Osteoblast (primary cell): ENCODE measurements at regions not wholly inside any gene's neighbourhood (a gene's known extent, or its start where the extent isn't known, plus 50 kb on each side); places are given as distances from the start of the nearest gene placed in this dataset.
"Not testable (repeated sequence)": the region's sequence is repeated elsewhere in the genome, so short reads cannot be mapped to it uniquely, and the experiment has no call there.

Experiments
- DNase-seq: peaks from one replicate; pipeline ENCODE4 v3.0.0; 2011; ENCODE audit warnings: low spot score, mixed read lengths; ENCODE audit not compliant: insufficient read length; ENCODE audit errors: missing footprints
- H2AFZ ChIP-seq: 2 replicates; pipeline ENCODE4 v1.6.0; 2011; ENCODE audit warnings: mild to moderate bottlenecking, low read length
- H3K27ac ChIP-seq: 2 replicates; pipeline ENCODE4 v1.5.1; 2011; ENCODE audit warnings: mild to moderate bottlenecking, low read depth, low read length, moderate library complexity
- H3K27me3 ChIP-seq: 2 replicates; pipeline ENCODE4 v1.6.0; 2012; ENCODE audit warnings: mild to moderate bottlenecking, control low read depth, inconsistent platforms, low read length, moderate library complexity; ENCODE audit not compliant: insufficient read depth
- H3K36me3 ChIP-seq: 2 replicates; pipeline ENCODE4 v1.5.1; 2011; ENCODE audit warnings: mild to moderate bottlenecking, low read length, control low read depth, moderate library complexity; ENCODE audit not compliant: insufficient read depth
- H3K4me1 ChIP-seq: 2 replicates; pipeline ENCODE4 v1.5.1; 2011; ENCODE audit warnings: mild to moderate bottlenecking, low read length, control low read depth, moderate library complexity; ENCODE audit not compliant: insufficient read depth
- H3K4me2 ChIP-seq: 2 replicates; pipeline ENCODE4 v1.6.0; 2011; ENCODE audit warnings: mild to moderate bottlenecking, low read length; ENCODE audit not compliant: insufficient read depth
- H3K4me3 ChIP-seq: fragments of 200-600 bp; sonication (generic); 3 replicates; pipeline ENCODE4 v1.5.1; 2012; ENCODE audit warnings: mild to moderate bottlenecking, low read length, inconsistent platforms; ENCODE audit not compliant: insufficient read depth
- H3K79me2 ChIP-seq: 2 replicates; pipeline ENCODE4 v1.6.0; 2012; ENCODE audit warnings: mild to moderate bottlenecking, low read length, control low read depth, inconsistent platforms; ENCODE audit not compliant: insufficient read depth
- H3K9me3 ChIP-seq: 2 replicates; pipeline ENCODE4 v1.5.1; 2011; ENCODE audit warnings: low read depth, low read length, control low read depth
- H4K20me1 ChIP-seq: 2 replicates; pipeline ENCODE4 v1.6.0; 2012; ENCODE audit warnings: mild to moderate bottlenecking, low read length, control low read depth; ENCODE audit not compliant: insufficient read depth
- TF ChIP-seq, protein P1 (sequence below): IDR thresholded peaks from 2 replicates; pipeline ENCODE4 v1.5.1; 2011; ENCODE audit warnings: mild to moderate bottlenecking, low read depth, low read length, moderate library complexity; ENCODE audit errors: extremely low read depth

DNA sequence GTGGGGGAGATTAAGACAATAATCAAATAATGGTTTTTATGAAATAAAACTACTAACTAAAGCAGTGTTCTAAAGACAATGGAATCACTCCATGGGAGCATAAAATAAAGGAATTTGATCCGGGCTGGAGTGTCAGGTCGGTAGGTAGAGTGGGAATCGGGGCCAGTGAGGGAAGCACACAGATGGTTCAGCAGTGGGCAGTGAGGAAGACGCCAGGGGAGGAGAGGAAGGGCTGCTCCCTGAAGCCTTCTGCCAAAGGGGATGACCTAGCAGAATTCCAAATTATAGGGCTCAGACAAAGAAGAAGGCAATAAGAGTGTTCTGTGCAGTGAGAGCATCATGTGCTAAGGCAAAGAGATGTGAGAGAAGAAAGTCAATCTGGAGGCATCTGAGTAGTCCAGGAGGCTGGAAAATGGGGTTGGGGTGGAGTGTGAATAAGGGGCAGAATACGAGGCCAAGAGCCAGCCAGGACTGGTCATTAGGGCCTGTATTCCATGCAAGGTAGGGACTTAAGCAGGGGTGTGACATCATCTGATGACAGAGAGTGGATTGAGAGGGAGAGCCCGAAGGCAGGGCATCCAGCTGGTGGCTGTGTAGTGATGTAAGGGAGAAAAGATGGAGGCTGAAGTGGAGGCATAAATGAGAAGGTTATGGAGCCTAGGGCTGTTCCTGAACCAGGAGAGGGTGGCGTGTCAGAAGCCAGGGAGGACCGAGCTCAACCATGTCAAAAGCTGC is 137.6 kb downstream of the COPRS start:
- H3K4me2 ChIP-seq: no peak overlapping the region
- H3K36me3 ChIP-seq: no peaks in the 10 kb centered on the region
- DNase-seq: peak; percentile 26
- no peaks in the 10 kb centered on the region for H3K27me3 ChIP-seq
- H3K9me3 ChIP-seq: no peaks in the 10 kb centered on the region
- H3K4me3 ChIP-seq: no peak overlapping the region
- TF ChIP-seq, protein P1, sequence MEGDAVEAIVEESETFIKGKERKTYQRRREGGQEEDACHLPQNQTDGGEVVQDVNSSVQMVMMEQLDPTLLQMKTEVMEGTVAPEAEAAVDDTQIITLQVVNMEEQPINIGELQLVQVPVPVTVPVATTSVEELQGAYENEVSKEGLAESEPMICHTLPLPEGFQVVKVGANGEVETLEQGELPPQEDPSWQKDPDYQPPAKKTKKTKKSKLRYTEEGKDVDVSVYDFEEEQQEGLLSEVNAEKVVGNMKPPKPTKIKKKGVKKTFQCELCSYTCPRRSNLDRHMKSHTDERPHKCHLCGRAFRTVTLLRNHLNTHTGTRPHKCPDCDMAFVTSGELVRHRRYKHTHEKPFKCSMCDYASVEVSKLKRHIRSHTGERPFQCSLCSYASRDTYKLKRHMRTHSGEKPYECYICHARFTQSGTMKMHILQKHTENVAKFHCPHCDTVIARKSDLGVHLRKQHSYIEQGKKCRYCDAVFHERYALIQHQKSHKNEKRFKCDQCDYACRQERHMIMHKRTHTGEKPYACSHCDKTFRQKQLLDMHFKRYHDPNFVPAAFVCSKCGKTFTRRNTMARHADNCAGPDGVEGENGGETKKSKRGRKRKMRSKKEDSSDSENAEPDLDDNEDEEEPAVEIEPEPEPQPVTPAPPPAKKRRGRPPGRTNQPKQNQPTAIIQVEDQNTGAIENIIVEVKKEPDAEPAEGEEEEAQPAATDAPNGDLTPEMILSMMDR: no peak
- H3K27ac ChIP-seq: peak overlapping the region; percentile 58
- no peaks in the 10 kb centered on the region for H3K79me2 ChIP-seq
- no peaks in the 10 kb centered on the region for H4K20me1 ChIP-seq
- peaks cover 36% of the 10 kb centered on the region for H3K4me1 ChIP-seq
- H2AFZ ChIP-seq: peak overlapping the region; percentile 5

- H3K27ac ChIP-seq, H3K4me2 ChIP-seq, H3K27me3 ChIP-seq, H4K20me1 ChIP-seq, H3K79me2 ChIP-seq, H3K4me3 ChIP-seq, H3K36me3 ChIP-seq, H3K9me3 ChIP-seq, DNase-seq, H2AFZ ChIP-seq: not testable (repeated sequence)
- peaks cover 10% of the 10 kb centered on the region for H3K4me1 ChIP-seq
Measured at GRCh38 chr17:31717251-31717650, 141.8 kb downstream of the COPRS start.

GRCh38 chr17:31715446-31715845 is 143.6 kb downstream of the COPRS start:
- no peaks in the 10 kb centered on the region for H3K79me2 ChIP-seq
- H3K9me3 ChIP-seq: no peaks in the 10 kb centered on the region
- H3K27ac ChIP-seq: no peak overlapping the region
- TF ChIP-seq, protein P1: no peak
- H4K20me1 ChIP-seq: no peaks in the 10 kb centered on the region
- no peak for DNase-seq
- H3K4me2 ChIP-seq: no peak overlapping the region
- H3K4me1 ChIP-seq: no peaks in the 10 kb centered on the region
- no peak overlapping the region for H3K4me3 ChIP-seq
- no peak overlapping the region for H2AFZ ChIP-seq
- H3K27me3 ChIP-seq: no peaks in the 10 kb centered on the region
- no peaks in the 10 kb centered on the region for H3K36me3 ChIP-seq

- Histone ChIP-seq H3K4me2 (no peak overlapping the region), H2AFZ (no peak overlapping the region), H3K36me3 (no peaks in the 10 kb centered on the region), H3K27ac (no peak overlapping the region), H4K20me1 (no peaks in the 10 kb centered on the region), H3K4me1 (no peaks in the 10 kb centered on the region), H3K4me3 (no peak overlapping the region), H3K27me3 (no peaks in the 10 kb centered on the region), H3K79me2 (no peaks in the 10 kb centered on the region), H3K9me3 (no peaks in the 10 kb centered on the region)
- TF ChIP-seq, protein P1: no peak
- DNase-seq: no peak
Measured at GRCh38 chr17:31704483-31704882, 154.6 kb downstream of the COPRS start.
